ENCODE measurements at regions not wholly inside any gene's neighbourhood (a gene's known extent, or its start where the extent isn't known, plus 50 kb on each side); places are given as distances from the start of the nearest gene placed in this dataset.

GRCh38 chr1:234997201-234997895, 131.3 kb downstream of the TOMM20 start (continued):
- TF ChIP-seq FOXJ3 (CRISPR knock-in tag; IDR thresholded peaks at IDR 0.05; ENCODE audit: borderline replicate concordance) (no peak; the same call in 1 of the 2 replicates), ELF4 (CRISPR knock-in tag; IDR thresholded peaks at IDR 0.05; ENCODE audit: borderline replicate concordance) (no peak), BRCA1 (CRISPR knock-in tag; IDR thresholded peaks at IDR 0.05) (peak; percentile 69; the same call in 1 of the 2 replicates), ZNF12 (CRISPR knock-in tag; IDR thresholded peaks at IDR 0.05) (peak; percentile 68; the same call in 1 of the 2 replicates), HBP1 (CRISPR knock-in tag; IDR thresholded peaks at IDR 0.05; ENCODE audit: low read depth) (peak; percentile 50; the same call in 1 of the 2 replicates), MIER2 (CRISPR knock-in tag; IDR thresholded peaks at IDR 0.05) (0 out of 2 replicates have a peak, but pooled peaks have one; percentile 25), ZNF605 (CRISPR knock-in tag; IDR thresholded peaks at IDR 0.05) (peak; percentile 82), MTF2 (CRISPR knock-in tag; IDR thresholded peaks at IDR 0.05; ENCODE audit: borderline replicate concordance) (0 out of 2 replicates have a peak, but pooled peaks have one; percentile 20), ZFP82 (CRISPR knock-in tag; IDR thresholded peaks at IDR 0.05; ENCODE audit: borderline replicate concordance) (no peak), ZNF468 (CRISPR knock-in tag; IDR thresholded peaks at IDR 0.05) (no peak), ZNF367 (CRISPR knock-in tag; IDR thresholded peaks at IDR 0.05; ENCODE audit: borderline replicate concordance) (no peak), PAXIP1 (CRISPR knock-in tag; conservative IDR thresholded peaks at IDR 0.05) (peak; percentile 72), ZSCAN12 (CRISPR knock-in tag; IDR thresholded peaks at IDR 0.05) (0 out of 2 replicates have a peak, but pooled peaks have one; percentile 70)
- TF ChIP-seq, protein P1, sequence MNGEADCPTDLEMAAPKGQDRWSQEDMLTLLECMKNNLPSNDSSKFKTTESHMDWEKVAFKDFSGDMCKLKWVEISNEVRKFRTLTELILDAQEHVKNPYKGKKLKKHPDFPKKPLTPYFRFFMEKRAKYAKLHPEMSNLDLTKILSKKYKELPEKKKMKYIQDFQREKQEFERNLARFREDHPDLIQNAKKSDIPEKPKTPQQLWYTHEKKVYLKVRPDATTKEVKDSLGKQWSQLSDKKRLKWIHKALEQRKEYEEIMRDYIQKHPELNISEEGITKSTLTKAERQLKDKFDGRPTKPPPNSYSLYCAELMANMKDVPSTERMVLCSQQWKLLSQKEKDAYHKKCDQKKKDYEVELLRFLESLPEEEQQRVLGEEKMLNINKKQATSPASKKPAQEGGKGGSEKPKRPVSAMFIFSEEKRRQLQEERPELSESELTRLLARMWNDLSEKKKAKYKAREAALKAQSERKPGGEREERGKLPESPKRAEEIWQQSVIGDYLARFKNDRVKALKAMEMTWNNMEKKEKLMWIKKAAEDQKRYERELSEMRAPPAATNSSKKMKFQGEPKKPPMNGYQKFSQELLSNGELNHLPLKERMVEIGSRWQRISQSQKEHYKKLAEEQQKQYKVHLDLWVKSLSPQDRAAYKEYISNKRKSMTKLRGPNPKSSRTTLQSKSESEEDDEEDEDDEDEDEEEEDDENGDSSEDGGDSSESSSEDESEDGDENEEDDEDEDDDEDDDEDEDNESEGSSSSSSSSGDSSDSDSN (CRISPR knock-in tag; IDR thresholded peaks at IDR 0.05) = peak; percentile 24; the same call in 1 of the 2 replicates
- TF ChIP-seq, protein P2, sequence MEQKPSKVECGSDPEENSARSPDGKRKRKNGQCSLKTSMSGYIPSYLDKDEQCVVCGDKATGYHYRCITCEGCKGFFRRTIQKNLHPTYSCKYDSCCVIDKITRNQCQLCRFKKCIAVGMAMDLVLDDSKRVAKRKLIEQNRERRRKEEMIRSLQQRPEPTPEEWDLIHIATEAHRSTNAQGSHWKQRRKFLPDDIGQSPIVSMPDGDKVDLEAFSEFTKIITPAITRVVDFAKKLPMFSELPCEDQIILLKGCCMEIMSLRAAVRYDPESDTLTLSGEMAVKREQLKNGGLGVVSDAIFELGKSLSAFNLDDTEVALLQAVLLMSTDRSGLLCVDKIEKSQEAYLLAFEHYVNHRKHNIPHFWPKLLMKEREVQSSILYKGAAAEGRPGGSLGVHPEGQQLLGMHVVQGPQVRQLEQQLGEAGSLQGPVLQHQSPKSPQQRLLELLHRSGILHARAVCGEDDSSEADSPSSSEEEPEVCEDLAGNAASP (CRISPR knock-in tag; IDR thresholded peaks at IDR 0.05; ENCODE audit: borderline replicate concordance) = peak; percentile 81; the same call in 1 of the 2 replicates
- TF ChIP-seq, protein P3, sequence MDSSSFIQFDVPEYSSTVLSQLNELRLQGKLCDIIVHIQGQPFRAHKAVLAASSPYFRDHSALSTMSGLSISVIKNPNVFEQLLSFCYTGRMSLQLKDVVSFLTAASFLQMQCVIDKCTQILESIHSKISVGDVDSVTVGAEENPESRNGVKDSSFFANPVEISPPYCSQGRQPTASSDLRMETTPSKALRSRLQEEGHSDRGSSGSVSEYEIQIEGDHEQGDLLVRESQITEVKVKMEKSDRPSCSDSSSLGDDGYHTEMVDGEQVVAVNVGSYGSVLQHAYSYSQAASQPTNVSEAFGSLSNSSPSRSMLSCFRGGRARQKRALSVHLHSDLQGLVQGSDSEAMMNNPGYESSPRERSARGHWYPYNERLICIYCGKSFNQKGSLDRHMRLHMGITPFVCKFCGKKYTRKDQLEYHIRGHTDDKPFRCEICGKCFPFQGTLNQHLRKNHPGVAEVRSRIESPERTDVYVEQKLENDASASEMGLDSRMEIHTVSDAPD (CRISPR knock-in tag; IDR thresholded peaks at IDR 0.05) = 0 out of 2 replicates have a peak, but pooled peaks have one; percentile 34
